GM23338 (cell line): ENCODE measurements at regions not wholly inside any gene's neighbourhood (a gene's known extent, or its start where the extent isn't known, plus 50 kb on each side); places are given as distances from the start of the nearest gene placed in this dataset.
"Not testable (repeated sequence)": the region's sequence is repeated elsewhere in the genome, so short reads cannot be mapped to it uniquely, and the experiment has no call there.

ENCODE experiments used
- CREB1 ChIP-seq: fragments of 250-450 bp; sonication (Bioruptor Pico); IDR thresholded peaks from 2 replicates; pipeline ENCODE4 v1.5.0; 2020; ENCODE audit warnings: low read depth, mild to moderate bottlenecking, moderate library complexity
- EZH2 ChIP-seq: fragments of 200-600 bp; sonication (generic); IDR thresholded peaks from one replicate; pipeline ENCODE4 v1.8.0; 2017; ENCODE audit warnings: antibody characterized with exemption, mild to moderate bottlenecking, low read depth; ENCODE audit not compliant: unreplicated experiment
- EZH2phosphoT487 ChIP-seq: fragments of 200-600 bp; sonication (generic); IDR thresholded peaks from one replicate; pipeline ENCODE4 v1.8.1; 2018; ENCODE audit warnings: antibody characterized with exemption; ENCODE audit not compliant: unreplicated experiment
- POLR2AphosphoS5 ChIP-seq: IDR thresholded peaks from 2 replicates; pipeline ENCODE4 v1.6.1; 2016; ENCODE audit warnings: antibody characterized with exemption, low read depth
- STAT1 ChIP-seq: IDR thresholded peaks from one replicate; pipeline ENCODE4 v1.6.1; 2016; ENCODE audit warnings: antibody characterized with exemption; ENCODE audit not compliant: unreplicated experiment
- ZNF114 ChIP-seq: fragments of 250-450 bp; sonication (Bioruptor Pico); IDR thresholded peaks from 2 replicates; pipeline ENCODE4 v1.5.0; 2020; ENCODE audit warnings: mild to moderate bottlenecking, moderate library complexity
- TF ChIP-seq, protein P1 (sequence below), 2 experiments: fragments of 200-600 bp in 1 of 2; sonication (generic) in 1 of 2; conservative IDR thresholded peaks; 2 replicates each; pipeline versions ENCODE4 v1.5.1 to v1.6.1; 2016 to 2017; ENCODE audit warnings: antibody characterized with exemption in 2 of 2, low read depth in 2 of 2, mild to moderate bottlenecking in 2 of 2, moderate library complexity in 1 of 2
- TF ChIP-seq, protein P2 (sequence below): IDR thresholded peaks from one replicate; pipeline ENCODE4 v1.6.1; 2018; ENCODE audit warnings: antibody characterized with exemption; ENCODE audit not compliant: unreplicated experiment

DNA sequence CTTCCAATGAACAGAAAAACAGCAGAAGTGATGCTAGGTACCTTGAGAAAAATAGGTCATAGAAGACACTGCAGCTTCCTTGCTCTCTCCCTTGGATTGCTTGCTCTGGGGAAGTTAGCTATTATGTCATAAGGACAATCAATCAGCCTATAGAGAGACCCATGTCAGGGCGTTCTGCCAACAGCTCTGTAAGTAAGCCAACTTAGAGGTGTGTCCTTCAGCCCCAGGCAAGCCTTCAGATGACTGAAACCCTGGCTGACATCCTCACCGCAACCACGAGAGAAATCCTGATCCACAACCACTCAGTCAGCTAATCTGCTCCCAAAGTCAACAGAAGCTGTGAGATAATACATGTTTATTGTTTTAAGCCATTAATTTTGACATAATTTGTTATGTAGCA is 57.5 kb upstream of the TIMM23 start:
- TF ChIP-seq CREB1 (CRISPR knock-in tag); EZH2; POLR2AphosphoS5; STAT1; ZNF114 (CRISPR knock-in tag); EZH2phosphoT487: not testable (repeated sequence)
- TF ChIP-seq, protein P1, sequence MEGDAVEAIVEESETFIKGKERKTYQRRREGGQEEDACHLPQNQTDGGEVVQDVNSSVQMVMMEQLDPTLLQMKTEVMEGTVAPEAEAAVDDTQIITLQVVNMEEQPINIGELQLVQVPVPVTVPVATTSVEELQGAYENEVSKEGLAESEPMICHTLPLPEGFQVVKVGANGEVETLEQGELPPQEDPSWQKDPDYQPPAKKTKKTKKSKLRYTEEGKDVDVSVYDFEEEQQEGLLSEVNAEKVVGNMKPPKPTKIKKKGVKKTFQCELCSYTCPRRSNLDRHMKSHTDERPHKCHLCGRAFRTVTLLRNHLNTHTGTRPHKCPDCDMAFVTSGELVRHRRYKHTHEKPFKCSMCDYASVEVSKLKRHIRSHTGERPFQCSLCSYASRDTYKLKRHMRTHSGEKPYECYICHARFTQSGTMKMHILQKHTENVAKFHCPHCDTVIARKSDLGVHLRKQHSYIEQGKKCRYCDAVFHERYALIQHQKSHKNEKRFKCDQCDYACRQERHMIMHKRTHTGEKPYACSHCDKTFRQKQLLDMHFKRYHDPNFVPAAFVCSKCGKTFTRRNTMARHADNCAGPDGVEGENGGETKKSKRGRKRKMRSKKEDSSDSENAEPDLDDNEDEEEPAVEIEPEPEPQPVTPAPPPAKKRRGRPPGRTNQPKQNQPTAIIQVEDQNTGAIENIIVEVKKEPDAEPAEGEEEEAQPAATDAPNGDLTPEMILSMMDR (conservative IDR thresholded peaks at IDR 0.05; ENCODE audit: low read depth in 2 of 2): not testable (repeated sequence)
- TF ChIP-seq, protein P2, sequence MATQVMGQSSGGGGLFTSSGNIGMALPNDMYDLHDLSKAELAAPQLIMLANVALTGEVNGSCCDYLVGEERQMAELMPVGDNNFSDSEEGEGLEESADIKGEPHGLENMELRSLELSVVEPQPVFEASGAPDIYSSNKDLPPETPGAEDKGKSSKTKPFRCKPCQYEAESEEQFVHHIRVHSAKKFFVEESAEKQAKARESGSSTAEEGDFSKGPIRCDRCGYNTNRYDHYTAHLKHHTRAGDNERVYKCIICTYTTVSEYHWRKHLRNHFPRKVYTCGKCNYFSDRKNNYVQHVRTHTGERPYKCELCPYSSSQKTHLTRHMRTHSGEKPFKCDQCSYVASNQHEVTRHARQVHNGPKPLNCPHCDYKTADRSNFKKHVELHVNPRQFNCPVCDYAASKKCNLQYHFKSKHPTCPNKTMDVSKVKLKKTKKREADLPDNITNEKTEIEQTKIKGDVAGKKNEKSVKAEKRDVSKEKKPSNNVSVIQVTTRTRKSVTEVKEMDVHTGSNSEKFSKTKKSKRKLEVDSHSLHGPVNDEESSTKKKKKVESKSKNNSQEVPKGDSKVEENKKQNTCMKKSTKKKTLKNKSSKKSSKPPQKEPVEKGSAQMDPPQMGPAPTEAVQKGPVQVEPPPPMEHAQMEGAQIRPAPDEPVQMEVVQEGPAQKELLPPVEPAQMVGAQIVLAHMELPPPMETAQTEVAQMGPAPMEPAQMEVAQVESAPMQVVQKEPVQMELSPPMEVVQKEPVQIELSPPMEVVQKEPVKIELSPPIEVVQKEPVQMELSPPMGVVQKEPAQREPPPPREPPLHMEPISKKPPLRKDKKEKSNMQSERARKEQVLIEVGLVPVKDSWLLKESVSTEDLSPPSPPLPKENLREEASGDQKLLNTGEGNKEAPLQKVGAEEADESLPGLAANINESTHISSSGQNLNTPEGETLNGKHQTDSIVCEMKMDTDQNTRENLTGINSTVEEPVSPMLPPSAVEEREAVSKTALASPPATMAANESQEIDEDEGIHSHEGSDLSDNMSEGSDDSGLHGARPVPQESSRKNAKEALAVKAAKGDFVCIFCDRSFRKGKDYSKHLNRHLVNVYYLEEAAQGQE: not testable (repeated sequence)
